HG02798 (cell line): ENCODE measurements at regions not wholly inside any gene's neighbourhood (a gene's known extent, or its start where the extent isn't known, plus 50 kb on each side); places are given as distances from the start of the nearest gene placed in this dataset.
"Not testable (repeated sequence)": the region's sequence is repeated elsewhere in the genome, so short reads cannot be mapped to it uniquely, and the experiment has no call there.

Source experiments
- ATAC-seq: cut with Tn5 transposase; IDR thresholded peaks from one replicate; pipeline ENCODE4 v1.9.1; 2021; ENCODE audit warnings: mild to moderate bottlenecking; ENCODE audit not compliant: unreplicated experiment, poor library complexity

DNA sequence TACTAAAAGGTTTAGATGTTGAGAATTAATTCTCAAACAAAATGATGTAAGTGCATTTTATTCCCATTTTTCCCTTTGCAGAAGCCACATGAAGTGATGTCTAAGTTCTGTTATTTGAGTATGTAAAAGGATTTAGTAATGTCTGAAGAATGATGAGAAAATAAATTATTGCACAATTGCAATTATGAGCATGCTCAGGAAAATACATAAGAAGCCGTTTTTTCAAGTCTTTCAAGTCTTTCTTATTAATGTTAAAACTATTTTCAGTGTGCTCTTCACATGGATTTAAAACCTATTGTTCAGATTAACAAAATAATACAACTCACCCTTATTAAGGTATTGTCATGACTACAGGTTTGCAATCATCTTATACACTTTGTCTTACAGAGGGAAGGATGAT lies 331.4 kb upstream of the NETO1 start:
- no peak for ATAC-seq

DNA sequence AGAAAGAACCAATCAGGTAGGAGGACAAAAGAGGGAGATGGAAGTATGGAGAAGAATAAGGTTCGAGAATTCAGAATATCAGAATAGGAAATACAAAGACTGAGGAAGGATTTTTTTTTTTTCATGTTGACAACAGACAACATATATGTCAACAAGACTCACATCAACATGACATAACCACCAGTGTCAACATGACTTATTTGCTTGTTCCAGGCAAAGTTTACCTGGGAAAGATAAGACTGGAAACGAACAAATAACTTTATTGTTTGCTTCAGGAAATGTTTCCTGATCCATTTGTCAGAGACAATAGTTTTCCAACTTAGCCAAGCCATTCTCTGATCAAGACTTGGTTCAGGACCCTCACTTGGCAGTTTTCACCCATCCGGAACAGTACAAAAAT lies 321.9 kb upstream of the NETO1 start:
- ATAC-seq = no peak

DNA sequence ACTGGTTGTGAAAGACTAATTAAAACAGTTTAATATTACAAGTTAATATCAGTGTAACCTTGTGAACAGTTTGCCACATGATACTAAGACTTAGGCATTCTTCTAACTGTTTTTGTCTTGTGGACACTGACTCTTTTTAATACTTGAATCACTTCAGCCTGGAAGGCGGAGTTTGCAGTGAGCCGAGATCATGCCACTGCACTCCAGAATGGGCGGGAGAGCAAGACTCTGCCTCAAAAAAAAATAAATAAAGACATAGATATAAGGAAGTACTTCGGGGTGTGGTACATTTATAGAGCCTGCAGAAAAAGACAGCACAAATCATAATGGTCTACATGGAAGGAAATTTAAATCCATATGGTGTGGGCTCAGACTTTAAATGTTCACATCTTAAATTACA lies 300.4 kb upstream of the NETO1 start:
- ATAC-seq = no peak

DNA sequence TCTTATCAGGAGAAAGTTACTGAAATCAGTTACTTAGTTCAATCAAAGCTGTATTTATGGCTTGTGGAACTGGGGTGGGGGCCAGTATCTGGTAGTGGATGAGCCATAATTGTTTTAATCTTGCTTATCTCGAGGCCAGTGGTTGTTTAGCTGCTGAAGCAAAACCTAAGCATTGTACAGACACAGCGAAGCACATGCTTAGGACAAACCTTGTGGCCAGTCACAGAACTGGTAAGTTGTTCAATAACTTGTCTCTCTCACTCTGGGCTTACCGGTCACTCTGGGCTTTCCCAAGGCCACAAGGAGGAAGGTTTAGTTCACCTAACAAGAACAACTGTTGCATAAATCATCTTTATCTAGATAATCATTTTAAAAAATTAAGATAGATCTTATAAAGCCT lies 296.6 kb upstream of the NETO1 start:
- ATAC-seq = no peak

DNA sequence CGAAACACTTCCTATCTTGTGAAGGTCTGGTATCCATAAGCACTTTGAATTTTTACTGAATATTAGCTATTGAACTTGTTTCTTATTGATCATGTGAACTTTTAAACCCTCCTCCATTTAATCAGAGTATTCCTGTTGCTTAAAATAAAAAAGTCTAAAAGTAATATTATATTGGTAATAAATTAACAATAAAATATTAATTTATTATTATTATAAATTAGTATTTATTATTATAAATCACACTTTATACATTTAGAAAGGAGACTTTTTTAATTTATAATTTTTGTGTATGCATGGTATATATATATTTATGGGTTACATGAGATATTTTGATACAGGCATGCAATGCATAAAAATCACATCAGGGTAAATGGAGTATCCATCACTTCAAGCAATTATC lies 295.4 kb upstream of the NETO1 start:
- no peak for ATAC-seq

DNA sequence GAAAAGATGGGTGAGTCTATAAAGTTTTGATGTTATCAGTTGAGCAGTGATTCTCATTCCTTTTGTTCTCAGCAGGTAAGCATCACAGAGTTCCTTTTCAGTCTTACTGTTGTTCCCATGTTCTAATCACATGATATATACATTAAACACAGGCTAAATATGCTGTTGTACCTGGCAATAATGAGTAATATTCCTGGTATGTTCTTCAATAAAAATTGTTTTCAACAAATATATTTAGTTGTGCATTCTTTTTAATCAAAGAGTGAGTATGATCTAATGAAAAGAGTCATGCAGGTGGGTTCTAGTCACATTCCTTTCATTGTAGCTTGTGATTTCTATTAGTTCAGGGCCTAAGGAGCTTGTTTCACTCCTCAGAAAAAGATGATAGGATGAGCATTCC lies 288.3 kb upstream of the NETO1 start:
- ATAC-seq = no peak

DNA sequence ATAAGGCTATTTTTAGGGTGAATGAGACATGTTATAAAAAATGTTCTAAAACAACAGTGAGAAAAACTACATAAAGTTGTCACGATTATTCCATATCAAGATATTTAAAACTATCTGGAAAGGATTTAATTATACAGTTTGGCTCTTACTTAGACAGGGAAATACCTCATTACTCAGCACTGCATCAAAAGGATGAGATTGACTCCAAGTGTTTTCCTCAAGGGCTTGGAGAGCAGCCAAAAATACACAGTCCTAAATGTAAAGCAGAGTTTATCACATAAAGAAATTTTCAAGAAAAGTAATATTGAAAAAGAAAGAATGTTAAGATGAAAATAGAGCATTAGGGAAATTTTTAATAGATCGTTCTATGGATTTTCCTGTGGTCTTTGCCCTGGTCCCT lies 285.5 kb upstream of the NETO1 start:
- ATAC-seq = no peak

DNA sequence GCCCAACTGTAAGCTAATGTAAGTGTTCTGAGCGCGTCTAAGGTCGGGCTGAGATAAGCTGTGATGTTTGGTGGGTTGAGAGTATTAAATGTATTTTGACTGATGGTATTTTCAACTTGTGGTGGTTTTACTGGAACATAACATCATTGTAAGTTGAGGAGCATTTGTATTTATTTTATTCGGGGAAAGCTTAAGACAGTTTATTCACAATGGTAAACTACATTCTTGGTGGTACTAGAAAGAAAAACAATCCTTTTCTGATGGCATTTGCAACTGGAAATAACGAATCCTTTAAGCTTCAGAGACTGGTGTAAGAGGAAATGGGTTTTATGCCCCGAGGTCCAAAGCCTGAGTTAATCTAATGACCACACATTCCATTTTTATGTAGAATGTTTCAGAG lies 283.3 kb upstream of the NETO1 start:
- ATAC-seq = no peak

DNA sequence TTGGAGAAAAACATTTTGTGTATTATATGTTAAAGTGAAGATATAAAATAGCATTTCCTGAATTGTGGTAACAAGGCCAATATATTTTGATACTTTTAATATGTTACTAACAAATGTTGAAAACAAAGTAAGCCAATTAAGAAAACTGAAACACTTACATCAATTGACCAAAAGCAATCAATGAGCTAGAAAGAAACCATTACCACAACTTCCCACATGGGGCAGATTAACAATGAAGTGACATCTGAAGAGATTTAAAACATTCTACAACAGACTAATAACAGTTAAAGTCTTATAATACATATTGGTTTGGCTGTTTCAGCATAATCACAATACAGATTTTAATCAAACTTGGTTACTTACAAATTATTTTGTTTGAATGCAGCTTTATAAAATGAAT lies 282.4 kb upstream of the NETO1 start:
- no peak for ATAC-seq

DNA sequence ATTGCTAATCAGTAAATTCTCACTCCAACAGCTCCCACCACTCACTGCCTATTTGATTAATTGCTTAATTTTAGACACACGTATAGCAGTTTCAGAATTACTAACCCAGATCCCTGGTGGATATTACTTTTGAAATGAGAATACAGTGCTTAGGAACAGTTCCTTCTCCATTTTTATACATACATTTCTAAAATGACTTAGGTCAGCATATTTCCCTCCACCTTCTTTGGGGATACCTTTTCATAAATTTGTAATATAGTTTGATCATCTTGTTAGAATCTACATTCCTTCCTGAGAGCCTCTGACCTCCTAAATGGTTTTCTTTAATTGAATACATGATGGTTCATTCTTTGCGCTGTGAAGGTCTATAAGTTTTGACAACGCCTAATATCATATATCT lies 279.8 kb upstream of the NETO1 start:
- no peak for ATAC-seq

DNA sequence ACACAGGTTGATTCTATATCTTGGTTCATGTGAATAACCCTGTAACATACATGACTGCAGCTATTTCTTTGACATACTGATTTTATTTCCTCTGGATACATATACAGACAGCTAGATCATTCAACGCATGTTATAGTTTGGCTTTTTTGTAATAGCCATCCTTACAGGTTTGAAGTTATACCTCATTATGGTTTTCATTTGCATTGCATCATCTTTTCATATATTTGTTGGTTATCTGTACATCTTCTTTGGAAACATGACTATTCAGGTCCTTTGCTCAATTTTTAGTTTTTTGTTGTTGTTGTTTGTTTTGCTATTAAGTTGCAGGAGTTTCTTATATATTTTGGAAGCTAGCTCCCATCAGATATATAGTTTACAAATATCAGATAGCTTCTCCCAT lies 276.2 kb upstream of the NETO1 start:
- ATAC-seq = no peak

DNA sequence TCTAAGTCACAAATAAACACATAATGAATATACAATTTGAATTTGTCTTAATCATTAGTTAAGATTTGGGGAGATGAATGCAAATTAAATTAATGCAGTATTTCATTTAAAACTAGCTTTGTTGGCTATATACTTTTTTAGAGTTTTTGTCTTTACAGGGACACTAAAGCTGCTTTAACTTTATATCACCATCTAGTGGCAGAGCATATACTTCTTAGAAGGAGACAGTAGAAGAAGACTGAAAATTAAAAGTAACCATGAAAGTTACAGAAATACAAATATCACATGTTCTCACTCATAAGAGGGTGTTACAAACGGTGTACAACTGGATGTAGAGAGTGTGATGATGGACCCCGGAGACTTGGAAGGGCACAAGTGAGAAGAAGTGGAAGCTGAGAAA lies 268.3 kb upstream of the NETO1 start:
- ATAC-seq = no peak

DNA sequence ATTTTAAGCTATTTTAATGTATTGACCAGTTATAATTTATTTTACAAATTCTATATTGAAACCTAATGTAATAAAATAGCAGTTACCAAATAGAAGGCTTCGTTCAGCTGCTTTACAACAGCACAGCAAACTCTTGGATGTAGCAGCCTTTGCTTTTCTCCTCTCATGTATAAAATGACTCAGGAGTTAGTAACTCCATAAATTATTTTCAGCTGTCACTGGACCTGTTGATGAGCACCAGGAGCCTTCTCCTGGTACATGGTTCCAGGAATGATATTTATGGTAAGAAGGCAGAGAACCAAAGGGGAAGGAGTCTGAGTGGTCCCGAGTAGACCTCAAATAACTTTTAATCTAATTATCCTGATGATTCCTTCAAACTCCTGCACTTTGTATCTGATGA lies 256.4 kb upstream of the NETO1 start:
- ATAC-seq = no peak

DNA sequence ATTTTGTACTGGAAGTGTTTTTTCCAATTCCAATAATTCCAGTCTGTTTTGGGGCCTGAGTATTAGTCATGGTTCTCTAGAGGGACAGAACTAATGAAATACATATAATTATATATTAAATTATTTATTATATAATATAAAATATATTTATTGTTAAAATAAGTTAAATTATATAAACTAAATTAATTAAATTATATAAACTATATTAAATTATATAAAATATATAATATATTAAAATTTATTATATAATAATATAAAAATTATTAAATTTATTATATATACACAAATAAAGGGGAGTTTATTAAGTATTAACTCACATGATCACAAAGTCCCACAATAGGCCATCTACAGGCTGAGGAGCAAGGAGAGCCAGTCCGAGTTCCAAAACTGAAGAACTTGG lies 253.4 kb upstream of the NETO1 start:
- no peak for ATAC-seq

DNA sequence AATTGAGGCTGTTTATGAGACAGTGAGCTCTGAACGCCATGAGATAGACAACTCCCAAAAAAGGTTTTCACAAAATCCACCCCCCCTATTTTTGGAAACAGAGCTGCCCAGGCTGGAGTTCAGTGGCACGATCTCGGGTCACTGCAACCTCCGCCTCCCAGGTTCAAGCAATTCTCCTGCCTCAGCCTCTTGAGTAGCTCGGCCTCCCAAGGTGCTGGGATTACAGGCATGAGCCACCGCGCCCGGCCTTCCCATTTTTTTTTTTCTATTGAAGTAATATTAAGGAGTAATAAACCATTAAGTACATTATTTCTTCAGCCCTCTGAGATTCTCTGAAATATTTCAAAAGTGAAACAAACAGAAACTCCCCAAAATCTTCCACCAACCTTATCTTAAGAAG lies 252.8 kb upstream of the NETO1 start:
- no peak for ATAC-seq

DNA sequence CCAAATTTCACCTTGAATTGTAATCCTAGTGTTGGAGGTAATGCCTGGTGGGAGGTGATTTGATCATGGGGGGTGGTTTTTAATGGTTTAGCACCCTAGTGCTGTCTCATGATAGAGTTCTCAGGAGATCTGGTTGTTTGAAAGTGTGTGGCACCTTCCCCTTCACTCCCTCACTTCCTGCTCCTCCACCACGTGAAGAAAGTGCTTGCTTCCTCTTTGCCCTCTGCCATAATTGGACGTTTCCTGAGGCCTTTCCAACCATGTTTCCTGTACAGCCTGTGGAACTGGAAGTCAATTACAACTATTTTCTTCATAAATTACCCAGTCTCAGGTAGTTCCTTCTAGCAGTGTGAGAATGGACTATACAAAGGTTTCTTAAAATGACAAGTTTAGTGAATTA lies 251.8 kb upstream of the NETO1 start:
- no peak for ATAC-seq

DNA sequence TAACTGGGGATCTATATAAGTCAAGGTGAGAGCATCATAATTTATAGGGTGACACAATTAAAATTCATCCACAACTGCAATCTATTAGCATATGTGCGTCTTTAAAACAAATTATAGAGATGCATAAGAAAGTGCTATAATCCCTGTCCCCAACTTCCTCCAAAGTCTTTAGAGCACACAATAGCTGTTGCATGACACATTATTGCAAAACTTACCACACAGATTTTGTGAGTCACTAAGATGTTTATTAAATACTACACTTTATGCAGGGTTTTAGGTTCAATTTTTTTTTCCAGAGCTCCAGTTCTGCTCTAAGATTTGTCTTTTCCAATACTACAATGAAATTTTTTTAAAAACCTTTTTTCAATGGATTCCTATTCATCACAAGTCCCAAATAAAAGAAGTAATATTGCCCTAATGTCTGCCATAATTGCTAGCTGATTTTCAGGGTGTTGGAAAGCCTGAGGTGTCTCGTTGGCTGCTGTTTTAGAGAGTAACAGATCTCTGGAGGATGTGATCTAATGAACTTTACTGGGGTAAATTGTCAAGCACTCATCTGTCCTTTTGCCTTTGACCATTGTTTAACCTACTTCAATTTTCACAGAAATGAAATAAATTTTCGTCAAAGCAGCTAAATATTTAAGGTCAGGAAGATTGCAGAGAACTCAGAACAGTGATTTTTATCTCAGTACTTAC lies 250.5 kb upstream of the NETO1 start:
- ATAC-seq = no peak

DNA sequence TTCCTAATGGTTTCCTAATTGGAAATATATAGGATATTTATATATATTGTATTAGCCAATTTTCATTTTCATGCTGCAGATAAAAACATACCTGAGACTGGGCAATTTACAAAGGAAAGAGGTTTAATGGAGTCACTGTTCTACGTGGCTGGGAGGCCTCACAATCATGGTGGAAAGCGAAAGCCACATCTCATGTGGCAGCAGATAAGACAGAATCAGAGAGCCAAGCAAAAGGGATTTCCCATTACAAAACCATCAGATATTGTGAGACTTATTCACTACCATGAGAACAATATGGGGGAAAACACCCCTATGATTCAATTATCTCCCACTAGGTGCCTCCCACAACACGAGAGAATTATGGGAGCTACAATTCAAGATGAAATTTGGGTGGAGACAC lies 242.5 kb upstream of the NETO1 start:
- no peak for ATAC-seq

DNA sequence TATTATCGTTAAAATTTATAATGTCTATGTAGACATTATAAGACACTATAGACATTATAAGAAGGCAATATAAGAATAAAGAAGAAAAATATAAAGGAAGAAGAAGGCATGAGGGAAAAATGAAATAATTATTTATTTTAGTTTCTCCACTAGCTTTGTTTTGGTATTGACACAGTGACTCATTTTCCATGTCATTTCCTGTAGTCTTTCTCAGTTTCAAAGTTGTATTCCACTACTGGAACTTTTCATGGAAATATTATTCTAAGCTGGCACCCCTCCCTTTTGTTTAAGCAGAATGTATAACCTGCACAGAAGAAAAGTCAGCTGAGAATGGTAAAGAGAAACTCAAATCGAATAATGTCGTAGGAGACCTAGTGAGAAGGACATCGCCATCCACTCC lies 234.2 kb upstream of the NETO1 start:
- no peak for ATAC-seq

DNA sequence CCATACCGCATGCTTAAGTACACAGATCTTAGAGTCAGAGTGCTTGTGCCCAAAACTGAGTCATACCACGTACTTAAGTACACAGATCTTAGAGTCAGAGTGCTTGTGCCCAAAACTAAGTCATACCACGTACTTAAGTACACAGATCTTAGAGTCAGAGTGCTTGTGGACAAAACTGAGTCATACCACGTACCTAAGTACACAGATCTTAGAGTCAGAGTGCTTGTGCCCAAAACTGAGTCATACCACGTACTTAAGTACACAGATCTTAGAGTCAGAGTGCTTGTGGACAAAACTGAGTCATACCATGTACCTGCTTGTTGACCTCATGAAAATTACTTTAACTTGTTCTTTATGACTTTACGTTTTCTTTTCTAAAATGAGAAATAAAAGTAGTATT lies 233.7 kb upstream of the NETO1 start:
- ATAC-seq = not testable (repeated sequence)

DNA sequence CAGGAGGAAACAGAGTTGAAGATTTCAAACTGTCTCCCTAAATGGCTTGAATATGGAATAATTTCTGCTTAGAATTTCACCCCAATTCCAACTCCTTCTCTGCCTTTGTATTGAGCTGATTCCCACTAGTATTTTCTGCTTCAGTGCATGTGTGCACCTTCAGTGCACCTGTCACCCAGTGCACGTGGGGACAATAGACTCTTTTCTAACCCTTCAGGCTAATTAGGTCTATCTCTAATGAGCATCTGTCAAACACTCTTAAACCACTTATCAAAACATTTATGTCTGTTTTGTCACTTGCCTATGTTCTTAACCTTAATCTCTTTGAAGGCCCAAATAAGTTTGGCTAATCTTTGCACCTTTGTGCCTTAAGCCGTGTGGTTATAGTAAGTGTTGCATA lies 232.0 kb upstream of the NETO1 start:
- no peak for ATAC-seq

DNA sequence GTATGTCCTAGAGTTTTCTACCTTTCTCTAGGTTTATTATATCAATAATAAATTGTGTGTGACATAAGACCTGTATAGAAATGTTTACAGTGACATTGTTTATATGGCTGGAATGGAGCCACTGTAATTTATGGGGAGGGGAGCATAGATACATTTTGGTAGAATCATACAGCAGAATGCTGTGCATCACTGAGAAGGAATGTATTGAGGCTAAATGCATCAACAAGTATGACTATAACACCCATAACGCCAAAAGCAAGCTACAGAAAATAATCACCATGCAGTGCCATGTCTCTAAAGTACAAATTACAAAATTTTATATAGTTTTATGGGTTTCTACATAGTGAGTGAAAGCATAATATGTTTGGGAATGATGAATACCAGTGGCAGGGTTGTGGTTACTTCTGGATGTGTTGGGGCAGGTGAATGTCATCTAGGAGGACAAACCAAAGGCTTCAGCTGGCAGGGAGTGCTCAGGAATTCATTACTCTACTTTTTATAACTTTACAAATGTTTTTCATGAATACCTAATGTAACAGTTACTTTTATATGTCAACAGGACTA lies 226.0 kb upstream of the NETO1 start:
- ATAC-seq = no peak

DNA sequence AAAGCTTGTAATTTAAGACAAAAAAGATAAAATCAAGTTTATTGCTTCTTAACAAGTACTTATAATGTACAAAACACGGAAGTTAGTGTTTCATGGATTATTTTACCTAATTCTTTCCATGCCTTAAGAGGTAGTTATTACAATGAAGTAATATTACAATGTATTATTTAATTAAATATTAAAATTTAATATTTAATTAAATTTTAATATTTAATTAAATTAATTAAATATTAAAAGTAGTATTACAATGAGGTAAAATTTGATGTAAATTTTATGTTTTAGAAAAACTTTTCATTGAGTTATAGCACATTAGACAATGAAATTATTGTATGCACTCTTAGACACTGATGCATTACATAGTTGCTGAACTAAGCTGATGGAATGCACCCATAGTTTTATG lies 220.7 kb upstream of the NETO1 start:
- no peak for ATAC-seq
